OCI-M1 (cell line): ENCODE measurements at regions not wholly inside any gene's neighbourhood (a gene's known extent, or its start where the extent isn't known, plus 50 kb on each side); places are given as distances from the start of the nearest gene placed in this dataset.
"Not testable (repeated sequence)": the region's sequence is repeated elsewhere in the genome, so short reads cannot be mapped to it uniquely, and the experiment has no call there.

Source experiments
- DNase-seq: peaks from one replicate; lab custom pipeline; 2025; lab: John Stamatoyannopoulos, UW

DNA sequence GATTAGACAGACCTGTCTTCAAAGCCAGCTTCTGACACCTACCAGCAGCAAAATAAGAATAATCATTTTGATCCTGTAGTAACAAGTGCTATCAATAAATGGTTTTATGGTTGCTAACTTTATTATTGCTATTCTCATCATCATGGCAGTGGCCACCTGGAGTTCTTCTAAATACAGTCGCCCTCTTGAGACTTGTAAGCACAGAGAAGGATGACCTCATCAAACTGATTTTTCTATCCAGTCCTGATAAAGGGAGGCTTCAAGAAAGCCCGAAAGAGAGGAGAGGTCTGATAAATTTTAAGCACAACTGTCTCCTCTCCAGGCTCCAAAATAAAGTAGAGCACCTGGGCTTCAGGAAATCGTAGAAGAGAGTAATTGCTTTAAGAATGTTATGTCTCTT, 286.4 kb downstream of the USP46 start:
- DNase-seq, result no peak

DNA sequence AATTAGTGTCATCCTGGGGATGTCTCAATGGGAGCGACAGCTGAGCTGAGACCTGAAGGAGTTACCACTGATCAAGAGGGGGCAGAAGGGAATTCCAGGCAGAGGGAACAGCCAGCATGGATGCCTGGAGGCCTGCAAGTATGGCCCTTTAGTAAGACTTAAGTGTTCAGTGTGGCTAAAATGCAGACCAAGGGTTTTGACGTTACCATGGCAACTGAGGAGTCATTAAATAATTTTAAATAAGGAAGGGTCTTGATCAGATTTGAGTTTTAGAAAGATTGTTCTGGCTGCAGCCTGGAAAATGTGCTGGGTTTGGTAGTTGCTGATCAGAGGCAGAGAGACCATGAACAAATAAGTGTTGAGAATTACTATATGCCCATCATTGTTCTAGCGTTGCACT, 285.5 kb downstream of the USP46 start:
- no peak for DNase-seq

DNA sequence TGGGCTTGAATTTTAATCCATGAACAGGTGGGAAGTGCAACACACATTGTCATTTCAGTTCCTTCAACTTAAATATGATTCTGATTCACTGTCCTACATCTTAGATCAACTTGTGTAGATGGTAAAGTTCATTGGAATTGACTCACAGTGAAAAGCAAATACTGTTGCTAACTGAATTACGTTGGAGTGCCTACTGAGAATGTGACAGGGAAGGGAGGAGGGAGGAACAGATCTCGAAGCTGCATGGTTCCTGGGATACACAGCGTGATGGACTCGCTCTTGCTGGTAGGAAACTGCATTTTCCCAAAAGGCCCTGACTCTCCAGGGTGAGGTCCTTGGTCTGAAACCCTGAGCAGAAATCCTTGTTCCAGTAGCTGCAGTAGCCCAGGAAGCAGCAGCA, 284.2 kb downstream of the USP46 start:
- DNase-seq, result no peak

DNA sequence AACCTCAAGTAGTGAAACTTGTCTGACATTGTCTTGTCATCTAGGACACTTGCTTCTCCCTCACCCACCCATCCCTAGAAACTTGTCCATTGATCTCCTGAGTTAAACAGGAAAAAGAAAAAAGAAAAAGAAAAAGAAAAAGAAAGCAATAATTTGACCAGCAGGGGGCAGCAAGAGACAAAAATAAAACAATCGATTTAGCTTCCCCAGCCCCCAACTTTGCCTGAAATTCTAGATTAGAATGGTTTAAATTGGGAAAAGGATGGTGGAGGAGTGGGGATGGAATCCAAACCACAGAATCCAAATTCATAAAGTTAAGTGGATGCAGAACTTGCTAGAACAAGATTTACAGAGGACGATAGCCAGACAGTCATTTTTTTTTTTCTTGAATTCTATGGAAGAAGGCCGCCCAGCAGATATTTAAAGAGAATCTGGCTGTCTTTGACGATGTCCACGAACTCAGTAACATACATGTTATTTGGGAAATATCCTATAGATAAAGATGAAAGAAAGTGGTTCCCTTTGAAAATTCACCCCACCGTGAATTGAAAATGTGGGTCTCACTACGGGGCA, 282.9 kb downstream of the USP46 start:
- DNase-seq, result peak; percentile 80

DNA sequence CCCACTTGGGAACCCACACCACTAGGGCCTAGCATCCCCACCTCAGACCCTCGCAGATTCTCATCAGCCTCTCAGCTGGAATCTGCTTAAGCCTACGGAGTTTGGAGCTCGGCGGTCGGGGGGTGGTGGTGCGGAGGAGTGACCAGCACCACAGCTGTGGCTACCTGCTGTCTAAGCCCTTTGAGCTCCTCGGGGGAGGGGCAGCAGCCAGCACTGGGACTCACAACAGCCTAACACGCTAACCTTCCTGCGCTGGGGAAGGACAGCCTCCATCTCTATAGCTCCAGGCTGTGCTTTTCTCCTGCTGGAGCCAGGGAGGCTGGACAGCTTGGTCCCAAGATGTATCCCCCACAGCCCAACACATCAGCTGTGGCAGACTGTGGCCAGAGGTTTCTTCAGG, 281.5 kb downstream of the USP46 start:
- DNase-seq, result no peak

DNA sequence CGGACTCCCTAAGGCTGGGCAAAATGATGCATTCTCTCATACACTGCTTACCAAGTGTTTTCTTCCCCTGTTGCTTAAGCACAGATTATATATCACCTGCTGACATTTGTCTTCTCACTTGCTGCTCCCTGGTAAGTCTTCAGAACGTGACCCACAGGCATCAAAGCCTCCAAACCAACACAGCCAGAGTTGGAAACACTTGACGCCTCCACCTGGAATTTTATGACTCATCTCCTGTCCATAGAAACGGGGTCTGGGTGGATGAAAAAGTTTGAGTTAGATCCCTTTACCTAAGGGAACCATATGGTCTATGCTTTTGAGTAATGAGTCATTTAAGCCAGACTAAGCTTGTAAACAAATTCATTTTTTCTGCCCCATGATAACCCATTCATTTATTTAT, 251.6 kb downstream of the USP46 start:
- DNase-seq, result no peak

DNA sequence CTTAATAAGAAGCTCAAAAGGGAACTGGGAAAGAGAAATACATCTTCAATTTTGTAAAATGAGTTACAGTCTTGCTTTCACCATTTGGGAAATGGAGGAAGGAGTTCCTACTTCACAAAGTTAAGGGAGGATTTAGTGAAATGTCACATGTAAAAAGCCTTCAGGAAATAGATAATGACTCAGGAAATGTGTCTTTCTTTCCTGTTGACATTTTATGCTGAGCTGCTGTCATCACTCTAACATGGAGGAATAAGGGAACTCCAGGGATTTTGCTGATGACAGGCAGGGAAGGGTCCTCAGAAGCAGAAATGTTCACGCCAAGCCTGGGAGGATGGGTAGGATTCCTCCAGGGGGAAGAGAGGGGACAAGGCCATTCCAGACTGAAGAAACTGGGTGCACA, 251.1 kb downstream of the USP46 start:
- DNase-seq, result no peak

DNA sequence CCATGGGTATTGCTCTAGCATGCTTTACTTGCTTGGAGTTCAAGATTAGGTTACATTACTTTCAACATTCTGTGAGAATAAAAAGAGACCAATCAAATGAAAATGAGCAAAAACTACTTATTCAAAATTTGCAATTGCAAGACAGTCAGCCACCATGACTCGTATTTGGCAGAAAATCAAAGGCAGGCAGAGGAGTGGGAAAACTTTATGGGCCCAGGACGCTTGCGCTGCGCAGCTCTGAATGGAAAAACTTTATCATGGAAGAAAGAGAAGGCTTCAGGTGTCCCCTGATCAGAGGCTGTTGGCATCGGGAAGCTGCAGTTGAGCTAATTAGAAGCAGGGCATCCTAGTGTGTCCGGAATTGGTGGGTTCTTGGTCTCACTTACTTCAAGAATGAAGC, 250.6 kb downstream of the USP46 start:
- DNase-seq, result no peak

DNA sequence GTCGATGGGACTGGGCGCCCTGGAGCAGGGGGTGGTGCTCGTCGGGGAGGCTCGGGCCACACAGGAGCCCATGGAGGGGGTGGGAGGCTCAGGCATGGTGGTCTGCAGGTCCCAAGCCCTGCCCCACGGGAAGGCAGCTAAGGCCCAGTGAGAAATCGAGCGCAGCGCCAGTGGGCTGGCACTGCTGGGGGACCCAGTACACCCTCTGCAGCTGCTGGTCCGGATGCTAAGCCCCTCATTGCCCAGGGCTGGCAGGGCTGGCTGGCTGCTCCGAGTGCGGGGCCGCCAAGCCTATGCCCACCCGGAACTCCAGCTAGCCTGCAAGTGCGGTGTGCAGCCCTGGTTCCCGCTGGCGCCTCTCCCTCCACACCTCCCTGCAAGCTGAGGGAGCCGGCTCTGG, 249.3 kb downstream of the USP46 start:
- DNase-seq, result not testable (repeated sequence)

DNA sequence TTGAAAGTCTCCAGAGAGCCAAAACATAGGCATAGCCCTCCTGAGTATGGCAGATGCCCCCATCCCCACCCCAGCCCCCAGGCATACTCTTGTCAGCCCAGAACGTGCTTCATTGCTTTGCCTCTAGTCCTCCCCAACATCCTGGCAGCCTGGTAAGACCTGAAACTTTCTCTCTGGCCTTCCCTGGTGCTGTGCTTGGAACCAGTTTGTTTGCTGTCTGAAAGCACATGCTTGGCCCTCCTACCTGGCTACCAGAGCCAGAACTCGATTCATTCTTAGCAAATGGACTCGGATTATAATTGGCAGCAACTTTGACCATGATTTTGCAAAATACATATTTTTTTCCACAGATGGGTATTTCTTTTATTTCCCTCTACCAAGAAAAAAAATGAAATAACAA, 248.1 kb downstream of the USP46 start:
- no peak for DNase-seq

DNA sequence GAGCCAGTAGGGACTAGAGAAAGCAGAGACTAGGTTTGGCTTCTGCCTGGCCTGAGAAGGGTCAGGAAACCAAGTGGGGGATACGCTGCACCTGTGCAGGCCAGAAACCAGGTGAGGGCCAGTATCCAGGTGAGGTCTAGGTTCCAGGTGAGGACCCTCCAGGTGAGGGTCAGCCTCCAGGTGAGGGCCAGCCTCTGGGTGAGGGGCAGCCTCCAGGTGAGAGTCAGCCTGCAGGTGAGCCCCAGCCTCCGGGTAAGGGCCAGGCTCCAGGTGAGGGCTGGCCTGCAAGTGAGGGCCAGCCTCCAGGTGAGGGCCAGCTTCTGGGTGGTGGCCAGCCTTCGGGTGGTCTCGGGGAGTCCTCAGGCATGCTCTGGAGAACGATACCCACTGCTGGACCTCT, 238.8 kb downstream of the USP46 start:
- no peak for DNase-seq

DNA sequence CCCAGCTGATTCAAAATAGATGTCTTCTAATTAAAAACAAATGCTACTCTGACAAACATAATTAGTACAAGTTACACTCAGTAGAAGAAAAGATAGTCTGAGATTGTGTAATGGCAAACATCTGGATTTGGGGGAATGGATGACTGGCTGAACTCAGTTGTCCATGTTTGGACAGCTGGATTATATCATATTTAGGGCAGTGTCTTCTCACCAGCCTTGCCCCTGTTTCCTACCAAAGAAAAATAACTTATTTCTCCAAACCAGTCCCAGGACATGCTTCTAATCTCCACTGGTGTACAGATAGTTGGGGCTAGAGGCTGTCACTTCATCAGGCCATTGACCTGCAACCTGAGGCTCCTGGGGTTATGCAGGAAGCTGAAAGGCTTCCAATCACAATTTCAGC, 237.3 kb downstream of the USP46 start:
- DNase-seq, result no peak

DNA sequence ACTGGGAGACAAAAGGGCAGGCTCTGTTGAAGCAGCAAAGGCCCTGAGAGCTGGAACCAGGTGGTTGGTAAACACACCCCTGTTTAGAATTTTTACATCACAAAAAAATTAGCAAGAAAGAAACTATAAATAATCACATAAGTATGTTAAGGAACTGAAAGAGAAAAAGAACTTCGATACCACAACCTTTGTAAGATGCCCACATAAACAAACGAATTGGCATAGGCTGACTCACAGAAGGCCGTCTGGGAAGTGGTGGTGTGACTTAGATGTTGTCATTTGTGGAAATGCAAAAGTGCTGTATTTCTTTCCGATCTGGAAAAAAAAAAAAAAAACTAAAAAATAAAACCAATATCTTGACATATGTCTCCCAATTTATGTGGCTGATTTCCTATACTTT, 235.1 kb downstream of the USP46 start:
- DNase-seq, result no peak

DNA sequence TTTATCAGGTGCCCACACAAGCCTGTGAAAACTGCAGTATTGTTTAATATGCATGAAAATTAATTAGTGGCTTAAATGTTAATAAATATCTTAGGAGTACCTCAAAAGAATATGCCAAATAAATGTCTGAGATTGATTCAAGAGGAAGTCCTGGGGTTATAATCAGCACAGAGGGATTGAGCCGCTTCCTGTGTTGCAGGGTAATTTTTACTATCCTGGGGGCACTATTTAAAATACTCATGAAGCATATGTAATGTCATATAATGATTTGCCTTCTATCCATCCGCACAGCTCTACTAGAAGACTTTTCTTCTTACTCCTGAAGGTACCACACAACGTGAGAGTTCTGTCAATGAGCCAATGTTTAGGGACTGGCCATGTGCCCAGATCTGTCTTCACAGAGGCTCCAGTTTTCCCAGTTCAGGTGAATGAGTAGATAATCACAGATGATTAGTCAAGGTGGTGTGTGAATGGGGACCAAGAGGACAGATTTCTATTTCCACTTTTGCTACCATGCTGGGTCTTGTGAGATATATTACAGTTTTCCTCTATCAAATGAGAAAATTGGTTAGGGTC, 233.3 kb downstream of the USP46 start:
- no peak for DNase-seq

DNA sequence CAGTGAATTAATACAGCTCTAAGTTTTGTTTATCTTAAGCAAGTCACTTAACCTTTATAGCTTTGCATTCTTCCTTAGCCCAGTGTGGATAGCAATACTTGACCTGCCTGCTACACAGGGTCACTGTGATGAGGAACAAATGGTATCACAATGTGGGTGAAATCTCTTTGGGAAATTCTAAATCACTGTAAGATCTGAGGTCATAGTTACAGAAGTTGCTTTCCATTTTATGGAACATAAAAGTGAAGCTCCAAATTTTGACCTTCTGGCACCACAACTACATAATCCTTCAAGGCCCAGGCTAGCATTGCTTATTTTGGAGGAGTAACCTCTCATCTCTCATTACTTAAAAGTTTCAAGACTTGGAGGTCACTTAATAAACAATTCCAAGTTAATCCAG, 227.7 kb downstream of the USP46 start:
- DNase-seq, result no peak

DNA sequence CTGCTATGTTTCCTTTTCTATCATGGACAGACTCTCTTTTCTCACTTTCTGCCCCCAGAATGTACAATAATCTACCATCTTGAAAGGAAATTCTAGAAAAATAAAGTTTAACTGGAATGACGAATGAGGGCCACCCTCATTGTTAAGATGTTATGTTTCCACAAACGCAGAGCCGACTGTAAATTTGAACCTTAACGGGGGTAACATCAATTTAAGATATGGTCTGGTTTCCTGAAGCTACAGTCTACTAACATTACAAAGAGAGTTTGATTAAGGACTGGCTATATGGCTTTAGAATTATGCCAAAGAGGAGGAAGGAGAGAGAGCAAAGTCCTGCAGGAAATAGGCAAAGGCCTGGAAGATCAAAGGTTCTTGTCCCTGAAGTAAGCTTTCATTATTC, 227.2 kb downstream of the USP46 start:
- no peak for DNase-seq

DNA sequence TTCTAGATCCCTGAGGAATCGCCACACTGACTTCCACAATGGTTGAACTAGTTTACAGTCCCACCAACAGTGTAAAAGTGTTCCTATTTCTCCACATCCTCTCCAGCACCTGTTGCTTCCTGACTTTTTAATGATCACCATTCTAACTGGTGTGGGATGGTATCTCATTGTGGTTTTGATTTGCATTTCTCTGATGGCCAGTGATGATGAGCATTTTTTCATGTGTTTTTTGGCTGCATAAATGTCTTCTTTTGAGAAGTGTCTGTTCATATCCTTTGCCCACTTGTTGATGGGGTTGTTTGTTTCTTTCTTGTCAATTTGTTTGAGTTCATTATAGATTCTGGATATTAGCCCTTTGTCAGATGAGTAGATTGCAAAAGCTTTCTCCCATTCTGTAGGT, 216.6 kb downstream of the USP46 start:
- DNase-seq, result not testable (repeated sequence)

DNA sequence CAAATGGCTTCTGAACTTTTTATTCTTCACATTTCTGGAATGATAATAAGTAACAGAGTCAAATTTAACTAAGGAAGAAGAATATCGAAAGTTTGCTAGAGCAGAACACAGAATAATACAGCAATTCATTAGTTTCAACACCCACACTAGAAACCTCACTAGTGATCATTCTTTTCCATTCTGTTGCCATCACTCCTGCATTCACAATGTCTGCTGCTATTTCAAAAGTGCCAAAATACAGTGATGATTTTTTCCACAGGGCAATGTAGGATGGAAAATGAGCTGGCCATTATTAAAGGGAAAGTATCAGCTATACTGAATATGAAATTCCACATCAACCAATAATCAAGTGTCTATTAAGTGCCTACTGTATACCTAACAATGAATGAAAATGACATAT, 186.7 kb downstream of the USP46 start:
- no peak for DNase-seq

DNA sequence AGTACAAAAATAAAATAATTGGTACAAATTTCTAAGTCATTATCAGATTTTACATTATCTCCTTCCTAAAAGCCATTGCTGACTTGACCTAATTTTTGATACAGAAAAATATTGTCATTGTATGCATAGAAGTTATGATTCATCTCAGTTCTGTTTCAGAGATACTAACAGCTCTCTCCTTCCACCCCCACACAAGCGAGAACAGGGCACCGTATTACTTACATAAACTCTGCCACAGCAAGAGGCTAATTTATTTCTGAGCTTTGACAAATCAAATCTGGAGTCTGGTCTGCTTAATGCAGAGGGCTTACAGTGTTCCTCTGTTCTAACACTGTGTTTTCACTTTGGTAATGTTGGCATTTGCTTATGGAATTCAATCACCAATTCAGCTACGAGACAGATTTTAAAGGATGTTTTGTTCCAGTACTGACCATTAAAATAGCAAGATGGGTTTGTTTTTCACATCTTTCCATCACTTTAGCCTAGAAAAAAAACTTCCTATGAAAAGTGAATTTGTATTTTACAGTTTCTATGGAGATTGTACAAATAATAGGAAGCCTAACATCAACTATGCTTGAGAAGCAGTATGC, 181.8 kb downstream of the USP46 start:
- no peak for DNase-seq

DNA sequence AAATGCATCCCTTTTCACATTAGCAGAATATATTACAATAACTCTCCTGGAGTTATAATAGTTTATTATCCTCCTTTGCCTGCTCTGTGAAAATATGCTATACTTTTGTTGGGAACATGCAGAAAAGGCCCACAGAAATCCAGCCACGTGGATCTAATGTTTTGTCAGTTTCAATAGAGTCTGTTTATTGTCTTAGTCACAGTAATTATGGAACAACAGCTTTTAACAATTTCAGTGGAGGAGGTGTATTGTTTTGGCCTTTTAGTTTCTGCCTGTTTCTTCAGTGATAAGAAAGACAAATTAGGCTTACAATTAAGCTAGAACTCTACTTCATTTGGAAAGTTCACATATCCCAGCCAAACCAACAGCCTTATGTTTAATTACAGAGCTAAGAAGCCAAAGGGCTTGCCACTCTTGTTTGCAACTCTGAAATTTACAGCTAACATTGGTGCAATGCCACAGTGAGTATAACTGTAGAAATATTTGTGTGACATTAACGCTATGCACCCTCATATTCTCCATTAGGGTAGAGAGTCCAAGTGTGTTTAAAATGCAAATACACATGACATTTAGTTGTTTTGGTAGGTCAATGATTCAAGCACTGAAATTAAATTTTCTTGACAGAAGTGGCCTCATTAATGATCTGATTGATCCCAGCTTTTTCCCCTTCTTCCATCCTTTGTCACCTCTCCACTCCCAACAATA, 175.8 kb downstream of the USP46 start:
- DNase-seq, result no peak

DNA sequence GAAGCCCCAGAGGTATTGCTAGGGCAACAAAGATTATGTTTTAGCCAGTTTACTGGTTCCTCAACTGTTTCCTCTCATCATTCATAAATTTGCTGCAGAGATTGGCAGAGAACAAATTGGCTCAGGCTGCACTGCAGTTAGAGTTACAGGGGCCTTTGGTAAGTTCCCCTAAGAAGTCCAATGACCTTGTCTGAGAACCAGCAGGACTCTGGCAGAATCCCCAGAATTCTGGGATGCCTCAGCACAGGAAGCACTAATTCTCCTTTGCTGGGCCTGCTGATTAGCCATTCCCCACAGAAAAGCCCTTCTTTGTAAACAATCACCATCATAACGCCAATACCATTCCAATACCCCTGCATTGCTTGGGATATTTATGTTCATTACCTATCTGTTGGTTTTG, 151.3 kb downstream of the USP46 start:
- no peak for DNase-seq

DNA sequence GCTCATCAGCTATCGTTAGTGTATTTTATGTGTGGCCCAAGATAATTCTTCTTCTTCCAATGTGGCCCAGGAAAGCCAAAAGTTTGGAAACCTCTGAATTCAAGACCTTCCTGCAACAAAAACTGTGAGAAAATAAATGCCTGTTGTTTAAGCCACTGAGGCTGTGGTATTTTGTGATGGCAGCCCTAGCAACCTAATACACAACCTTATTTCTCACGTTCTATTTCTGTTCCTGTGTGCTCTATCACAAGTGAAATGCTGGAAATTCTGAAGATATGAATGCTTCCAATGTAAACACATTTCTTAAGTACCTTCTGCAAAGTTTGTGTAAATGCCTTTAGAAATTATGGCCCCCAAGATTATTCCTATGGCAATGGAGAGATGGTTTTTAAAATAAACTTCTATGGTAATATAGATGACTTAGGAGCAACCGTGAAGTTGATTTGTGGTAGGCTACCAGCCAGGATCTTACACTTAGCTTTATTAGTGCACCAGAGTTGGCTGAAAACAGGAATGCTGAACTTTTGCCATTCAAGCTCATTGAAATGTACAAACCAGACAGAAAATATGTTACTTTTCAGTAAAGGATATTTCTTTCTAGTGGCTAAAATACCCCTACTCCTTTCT, 148.0 kb downstream of the USP46 start:
- no peak for DNase-seq

DNA sequence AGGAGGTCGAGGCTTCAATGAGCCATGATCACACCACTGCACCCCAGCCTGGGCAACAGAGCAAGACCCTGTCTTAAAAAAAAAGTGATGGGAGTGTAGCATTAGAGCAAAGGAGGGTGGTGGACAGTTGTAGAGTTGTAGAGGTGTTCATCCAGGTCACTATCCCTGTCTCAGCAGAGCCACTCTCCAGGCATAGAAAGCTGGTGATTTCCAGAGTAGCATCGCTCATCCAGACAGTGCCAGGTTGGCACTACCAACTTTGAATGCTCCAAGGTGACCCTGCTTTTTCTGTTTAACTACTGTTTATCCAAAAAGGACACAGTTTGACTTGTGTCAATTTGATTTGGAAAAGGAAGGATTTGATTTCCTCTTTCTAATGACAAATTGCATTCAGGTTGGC, 147.3 kb downstream of the USP46 start:
- no peak for DNase-seq
